Upper lobe of left lung (tissue), 4 donors: ENCODE measurements at regions not wholly inside any gene's neighbourhood (a gene's known extent, or its start where the extent isn't known, plus 50 kb on each side); places are given as distances from the start of the nearest gene placed in this dataset.

Source experiments
- CTCF ChIP-seq, 6 experiments: fragments of 450-650 bp in 4 of 6; fragments of 200-600 bp in 2 of 6; sonication (generic) in 2 of 6; IDR thresholded peaks; one replicate each; pipeline ENCODE4 v1.5.1; 2016 to 2019; ENCODE audit warnings: antibody characterized with exemption in 6 of 6
- EP300 ChIP-seq, 4 donors: sonication (generic); formaldehyde crosslinking; IDR thresholded peaks; one replicate each; pipeline ENCODE4 v1.5.1; 2017; ENCODE audit warnings: antibody characterized with exemption in 4 of 4, control low read depth in 2 of 4
- POLR2A ChIP-seq, 4 donors: fragments of 450-650 bp; IDR thresholded peaks; one replicate each; pipeline ENCODE4 v1.5.1; 2016 to 2017; ENCODE audit warnings: antibody characterized with exemption in 4 of 4, mild to moderate bottlenecking in 2 of 4

- TF ChIP-seq CTCF (IDR thresholded peaks at IDR 0.05) = no peak
- TF ChIP-seq POLR2A (IDR thresholded peaks at IDR 0.05) = no peak
- no peak for TF ChIP-seq EP300 (IDR thresholded peaks at IDR 0.05)
These were observed 158.6 kb upstream of the HS6ST1 start for GRCh38 chr2:128477026-128477820.
